H9 (cell line): ENCODE measurements at regions not wholly inside any gene's neighbourhood (a gene's known extent, or its start where the extent isn't known, plus 50 kb on each side); places are given as distances from the start of the nearest gene placed in this dataset.

Experiments used
- DNase-seq: peaks from one replicate; pipeline ENCODE4 v3.0.0-alpha.2; 2017
- H2AFZ ChIP-seq: one replicate; pipeline ENCODE4 v1.6.1; 2013; ENCODE audit warnings: mild to moderate bottlenecking, low read length, control low read depth, moderate library complexity
- H2AK5ac ChIP-seq: 2 replicates; pipeline ENCODE4 v1.6.1; 2013; ENCODE audit warnings: low read length, control low read depth, mixed read lengths; ENCODE audit not compliant: insufficient read length
- H2BK120ac ChIP-seq: one replicate; pipeline ENCODE4 v1.6.1; 2013; ENCODE audit warnings: low read depth, mild to moderate bottlenecking, low read length, control low read depth, inconsistent platforms; ENCODE audit not compliant: poor library complexity, severe bottlenecking
- H2BK12ac ChIP-seq: 2 replicates; pipeline ENCODE4 v1.6.1; 2013; ENCODE audit warnings: low read length, control low read depth, mixed read lengths, low read depth; ENCODE audit not compliant: insufficient read length
- H2BK15ac ChIP-seq: 2 replicates; pipeline ENCODE4 v1.6.1; 2013; ENCODE audit warnings: low read depth, low read length, control low read depth
- H2BK20ac ChIP-seq: one replicate; pipeline ENCODE4 v1.6.1; 2013; ENCODE audit warnings: low read depth, mild to moderate bottlenecking, low read length, control low read depth, inconsistent platforms; ENCODE audit not compliant: poor library complexity, severe bottlenecking
- H2BK5ac ChIP-seq: 2 replicates; pipeline ENCODE4 v1.6.1; 2013; ENCODE audit warnings: low read length, control low read depth, mixed read lengths; ENCODE audit not compliant: insufficient read length
- H3K14ac ChIP-seq: 2 replicates; pipeline ENCODE4 v1.6.1; 2013; ENCODE audit warnings: low read length, control low read depth; ENCODE audit not compliant: insufficient read depth
- H3K18ac ChIP-seq: 2 replicates; pipeline ENCODE4 v1.6.1; 2013; ENCODE audit warnings: low read depth, mild to moderate bottlenecking, mixed read lengths, low read length, control low read depth; ENCODE audit not compliant: insufficient read length
- H3K23ac ChIP-seq: 2 replicates; pipeline ENCODE4 v1.6.1; 2013; ENCODE audit warnings: low read length, control low read depth, mixed read lengths, low read depth; ENCODE audit not compliant: insufficient read length
- H3K23me2 ChIP-seq: 2 replicates; pipeline ENCODE4 v1.6.1; 2013; ENCODE audit warnings: low read depth, mild to moderate bottlenecking, mixed read lengths, low read length, control low read depth; ENCODE audit not compliant: insufficient read length, poor library complexity, severe bottlenecking
- H3K27ac ChIP-seq: 2 replicates; pipeline ENCODE4 v1.5.1; 2013; ENCODE audit warnings: low read length, control low read depth, mixed read lengths, low read depth; ENCODE audit not compliant: insufficient read length
- H3K27me3 ChIP-seq: 2 replicates; pipeline ENCODE4 v1.6.1; 2013; ENCODE audit warnings: low read length, control low read depth, inconsistent platforms; ENCODE audit not compliant: insufficient read depth
- H3K4ac ChIP-seq: 2 replicates; pipeline ENCODE4 v1.6.1; 2013; ENCODE audit warnings: low read depth, mild to moderate bottlenecking, control low read depth, inconsistent platforms, low read length, moderate library complexity
- H3K4me1 ChIP-seq: 2 replicates; pipeline ENCODE4 v1.6.1; 2013; ENCODE audit warnings: low read length, control low read depth, inconsistent platforms; ENCODE audit not compliant: insufficient read depth
- H3K4me2 ChIP-seq: 2 replicates; pipeline ENCODE4 v1.6.1; 2013; ENCODE audit warnings: low read length, control low read depth, mixed read lengths; ENCODE audit not compliant: insufficient read length, insufficient read depth
- H3K56ac ChIP-seq: 2 replicates; pipeline ENCODE4 v1.6.1; 2013; ENCODE audit warnings: low read depth, mild to moderate bottlenecking, mixed read lengths, low read length, control low read depth; ENCODE audit not compliant: insufficient read length
- H3K79me1 ChIP-seq: 2 replicates; pipeline ENCODE4 v1.6.1; 2013; ENCODE audit warnings: low read depth, mild to moderate bottlenecking, moderate library complexity, low read length, control low read depth, inconsistent platforms; ENCODE audit not compliant: insufficient read depth, poor library complexity, severe bottlenecking
- H3K79me2 ChIP-seq: 2 replicates; pipeline ENCODE4 v1.6.1; 2013; ENCODE audit warnings: low read length, control low read depth, inconsistent platforms; ENCODE audit not compliant: insufficient read depth
- H3K9ac ChIP-seq: 2 replicates; pipeline ENCODE4 v1.6.1; 2013; ENCODE audit warnings: low read length, control low read depth, mixed read lengths; ENCODE audit not compliant: insufficient read length; ENCODE audit errors: extremely low read depth
- H3K9me3 ChIP-seq: one replicate; pipeline ENCODE4 v1.6.1; 2013; ENCODE audit warnings: low read depth, low read length, inconsistent platforms; ENCODE audit not compliant: control insufficient read depth
- H3T11ph ChIP-seq: one replicate; pipeline ENCODE4 v1.6.1; 2013; ENCODE audit warnings: mild to moderate bottlenecking, low read length, control low read depth, inconsistent platforms
- H4K20me1 ChIP-seq: one replicate; pipeline ENCODE4 v1.6.1; 2013; ENCODE audit not compliant: control insufficient read depth, insufficient read length, insufficient read depth
- H4K5ac ChIP-seq: 2 replicates; pipeline ENCODE4 v1.6.1; 2013; ENCODE audit warnings: low read depth, mild to moderate bottlenecking, mixed read lengths, low read length, control low read depth; ENCODE audit not compliant: insufficient read length
- H4K8ac ChIP-seq: replicated peaks from 2 replicates; pipeline ENCODE4 v1.6.1; 2013; ENCODE audit warnings: low read length, control low read depth, mixed read lengths, low read depth; ENCODE audit not compliant: insufficient read length
- H4K91ac ChIP-seq: 2 replicates; pipeline ENCODE4 v1.6.1; 2013; ENCODE audit warnings: low read depth, mild to moderate bottlenecking, moderate library complexity, mixed read lengths, low read length, control low read depth; ENCODE audit not compliant: insufficient read length
- H3K27ac Mint-ChIP-seq, 3 experiments: 2 replicates in 2 of 3; 3 replicates in 1 of 3; pipeline ENCODE4 v1.8.0; 2020 to 2021; ENCODE audit warnings: mixed read lengths in 3 of 3, mild to moderate bottlenecking in 1 of 3, moderate library complexity in 1 of 3
- H3K27me3 Mint-ChIP-seq: 2 replicates; pipeline ENCODE4 v1.8.0; 2021; ENCODE audit warnings: low read depth, mild to moderate bottlenecking, moderate library complexity, mixed read lengths
- H3K36me3 Mint-ChIP-seq, 3 experiments: 2 replicates in 2 of 3; 3 replicates in 1 of 3; pipeline ENCODE4 v1.8.0; 2020 to 2021; ENCODE audit warnings: low read depth in 3 of 3, mixed read lengths in 3 of 3; ENCODE audit not compliant: insufficient read depth in 1 of 3
- H3K4me1 Mint-ChIP-seq, 2 experiments: 2 replicates each; pipeline ENCODE4 v1.8.0; 2020; ENCODE audit warnings: mixed read lengths in 2 of 2
- H3K4me3 Mint-ChIP-seq, 2 experiments: 2 replicates in 1 of 2; 3 replicates in 1 of 2; pipeline ENCODE4 v1.8.0; 2020 to 2021; ENCODE audit warnings: mild to moderate bottlenecking in 2 of 2, mixed read lengths in 2 of 2, moderate library complexity in 1 of 2
- H3K9me3 Mint-ChIP-seq, 2 experiments: 2 replicates in 1 of 2; 3 replicates in 1 of 2; pipeline ENCODE4 v1.8.0; 2020; ENCODE audit warnings: mild to moderate bottlenecking in 2 of 2, mixed read lengths in 2 of 2, moderate library complexity in 1 of 2
- WGBS: extraction: QIAGEN DNeasy Blood & Tissue Kit; methylation state at CpG from one replicate; pipeline ENCODE4 v1.1.7; 2013; ENCODE audit warnings: missing lambda C conversion rate, low lambda C conversion rate, mixed read lengths; ENCODE audit not compliant: insufficient read length; ENCODE audit errors: extremely low coverage; 5-methylcytosine and 5-hydroxymethylcytosine counted together
- TF ChIP-seq, protein P1 (sequence below): fragments of 200-600 bp; sonication (generic); conservative IDR thresholded peaks from 3 replicates; pipeline ENCODE4 v1.8.0; 2021; ENCODE audit warnings: antibody characterized with exemption, mild to moderate bottlenecking

DNA sequence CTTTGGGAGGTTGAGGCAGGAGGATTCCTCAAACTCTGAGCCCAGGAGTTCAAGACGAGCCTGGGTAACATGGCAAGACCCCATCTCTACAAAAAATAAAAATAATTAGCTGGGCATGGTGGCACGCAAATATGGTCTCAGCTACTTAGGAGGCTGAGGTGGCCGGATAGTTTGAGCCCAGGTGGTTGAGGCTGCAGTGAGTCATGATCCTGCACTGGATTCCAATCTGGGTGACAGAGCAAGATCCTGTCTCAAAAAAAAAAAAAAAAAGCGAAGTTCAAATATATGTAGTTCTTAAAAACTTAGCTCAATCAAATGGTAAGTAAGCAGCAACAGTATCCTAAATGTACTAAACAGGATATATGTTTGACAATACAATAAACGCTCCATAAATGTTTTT, 85.5 kb upstream of the SSTR1 start:
- Histone ChIP-seq H3K9me3 (no peaks in the 10 kb centered on the region), H3K9ac (no peak overlapping the region), H3K18ac (no peak overlapping the region), H3K27ac (no peak overlapping the region), H4K8ac (no peak overlapping the region), H4K5ac (no peak overlapping the region), H3K4me1 (peaks cover 2% of the 10 kb centered on the region; the same call in 1 of the 2 replicates), H2BK20ac (no peak overlapping the region), H3K23ac (no peak overlapping the region), H4K20me1 (no peaks in the 10 kb centered on the region), H2AK5ac (no peak overlapping the region), H2BK12ac (no peak overlapping the region), H3T11ph (no peak overlapping the region), H3K79me1 (no peaks in the 10 kb centered on the region), H3K4me2 (no peak overlapping the region), H3K4ac (no peak overlapping the region), H3K56ac (no peak overlapping the region), H3K79me2 (no peaks in the 10 kb centered on the region), H2BK120ac (no peak overlapping the region), H4K91ac (no peak overlapping the region), H2BK15ac (no peak overlapping the region), H3K23me2 (no peaks in the 10 kb centered on the region), H2BK5ac (no peak overlapping the region), H3K14ac (no peak overlapping the region), H3K27me3 (no peaks in the 10 kb centered on the region), H2AFZ (no peak overlapping the region)
- Mint-ChIP-seq H3K27ac (no peak overlapping the region), H3K27me3 (peaks cover 2% of the 10 kb centered on the region; the same call in 1 of the 2 replicates), H3K4me3 (no peak overlapping the region), H3K36me3 (peaks cover 5 to 9% (median 6%) of the 10 kb centered on the region in 3 experiments; a peak in 6 of 7 replicates), H3K4me1 (peaks cover 14 to 21% of the 10 kb centered on the region in 2 experiments), H3K9me3 (peaks cover 0 to 4% of the 10 kb centered on the region in 2 experiments; a peak in 1 of 5 replicates)
- no CpG with 5 or more reads among the region's 5 CpGs for WGBS
- TF ChIP-seq, protein P1, sequence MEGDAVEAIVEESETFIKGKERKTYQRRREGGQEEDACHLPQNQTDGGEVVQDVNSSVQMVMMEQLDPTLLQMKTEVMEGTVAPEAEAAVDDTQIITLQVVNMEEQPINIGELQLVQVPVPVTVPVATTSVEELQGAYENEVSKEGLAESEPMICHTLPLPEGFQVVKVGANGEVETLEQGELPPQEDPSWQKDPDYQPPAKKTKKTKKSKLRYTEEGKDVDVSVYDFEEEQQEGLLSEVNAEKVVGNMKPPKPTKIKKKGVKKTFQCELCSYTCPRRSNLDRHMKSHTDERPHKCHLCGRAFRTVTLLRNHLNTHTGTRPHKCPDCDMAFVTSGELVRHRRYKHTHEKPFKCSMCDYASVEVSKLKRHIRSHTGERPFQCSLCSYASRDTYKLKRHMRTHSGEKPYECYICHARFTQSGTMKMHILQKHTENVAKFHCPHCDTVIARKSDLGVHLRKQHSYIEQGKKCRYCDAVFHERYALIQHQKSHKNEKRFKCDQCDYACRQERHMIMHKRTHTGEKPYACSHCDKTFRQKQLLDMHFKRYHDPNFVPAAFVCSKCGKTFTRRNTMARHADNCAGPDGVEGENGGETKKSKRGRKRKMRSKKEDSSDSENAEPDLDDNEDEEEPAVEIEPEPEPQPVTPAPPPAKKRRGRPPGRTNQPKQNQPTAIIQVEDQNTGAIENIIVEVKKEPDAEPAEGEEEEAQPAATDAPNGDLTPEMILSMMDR: no peak
- DNase-seq: no peak
